Right atrium auricular region (tissue), 2 donors: ENCODE measurements at regions not wholly inside any gene's neighbourhood (a gene's known extent, or its start where the extent isn't known, plus 50 kb on each side); places are given as distances from the start of the nearest gene placed in this dataset.

Experiments
- DNase-seq: peaks from one replicate; pipeline ENCODE4 v3.0.0-alpha.2; 2019; ENCODE audit warnings: low spot score
- H3K27ac ChIP-seq, 2 donors: fragments of 200-600 bp; sonication (generic); 1 replicate in 1 of 2; 2 replicates in 1 of 2; pipeline ENCODE4 v1.5.1; 2016 to 2019
- H3K27me3 ChIP-seq, 2 donors: fragments of 200-600 bp; sonication (generic); one replicate each; pipeline versions ENCODE4 v1.5.1 to v1.6.0; 2017 to 2019
- H3K36me3 ChIP-seq: fragments of 200-600 bp; sonication (generic); one replicate; pipeline ENCODE4 v1.5.1; 2016
- H3K4me1 ChIP-seq, 2 donors: fragments of 200-600 bp; sonication (generic); one replicate each; pipeline versions ENCODE4 v1.5.1 to v1.6.0; 2017 to 2019
- H3K4me3 ChIP-seq, 2 donors: fragments of 200-600 bp; sonication (generic); 1 replicate in 1 of 2; 2 replicates in 1 of 2; pipeline ENCODE4 v1.5.1; 2017 to 2019; ENCODE audit warnings: mild to moderate bottlenecking in 1 of 2, moderate library complexity in 1 of 2
- H3K9me3 ChIP-seq, 2 donors: fragments of 200-600 bp; sonication (generic); one replicate each; pipeline ENCODE4 v1.5.1; 2019
- CTCF ChIP-seq, 2 donors: fragments of 200-600 bp; sonication (generic); IDR thresholded peaks; one replicate each; pipeline ENCODE4 v1.5.1; 2019; ENCODE audit warnings: antibody characterized with exemption in 2 of 2

GRCh38 chr16:82364690-82365089 lies 194.7 kb upstream of the MPHOSPH6 start:
- H3K4me1 ChIP-seq, result peaks cover 0 to 3% of the 10 kb centered on the region in 2 donors

GRCh38 chr16:82363026-82363816 lies 193.2 kb upstream of the MPHOSPH6 start:
- TF ChIP-seq CTCF (IDR thresholded peaks at IDR 0.05), result no peak
- H3K27ac ChIP-seq, result no peak overlapping the region
- H3K36me3 ChIP-seq, result no peaks in the 10 kb centered on the region
- DNase-seq, result no peak
- H3K27me3 ChIP-seq, result no peaks in the 10 kb centered on the region
- H3K4me3 ChIP-seq, result no peak overlapping the region
- H3K9me3 ChIP-seq, result no peaks in the 10 kb centered on the region
- peaks cover 0 to 3% of the 10 kb centered on the region in 2 donors for H3K4me1 ChIP-seq

More at GRCh38 chr16:82364690-82365089, 194.7 kb upstream of the MPHOSPH6 start:
- Histone ChIP-seq H3K27me3 (no peaks in the 10 kb centered on the region), H3K4me3 (no peak overlapping the region), H3K36me3 (no peaks in the 10 kb centered on the region), H3K27ac (no peak overlapping the region), H3K9me3 (no peaks in the 10 kb centered on the region)
- no peak for DNase-seq
- no peak for TF ChIP-seq CTCF (IDR thresholded peaks at IDR 0.05)

- peaks cover 0 to 3% of the 10 kb centered on the region in 2 donors for H3K4me1 ChIP-seq
- H3K27ac ChIP-seq, result no peak overlapping the region
- no peak for DNase-seq
- no peaks in the 10 kb centered on the region for H3K9me3 ChIP-seq
- TF ChIP-seq CTCF (IDR thresholded peaks at IDR 0.05), result no peak
- H3K27me3 ChIP-seq, result no peaks in the 10 kb centered on the region
- H3K36me3 ChIP-seq, result no peaks in the 10 kb centered on the region
- no peak overlapping the region for H3K4me3 ChIP-seq
Measured at GRCh38 chr16:82361885-82362284, 191.9 kb upstream of the MPHOSPH6 start.

- Histone ChIP-seq H3K4me3 (no peak overlapping the region), H3K9me3 (no peaks in the 10 kb centered on the region), H3K27ac (no peak overlapping the region), H3K27me3 (no peaks in the 10 kb centered on the region), H3K36me3 (no peaks in the 10 kb centered on the region), H3K4me1 (peaks cover 0 to 3% of the 10 kb centered on the region in 2 donors)
- TF ChIP-seq CTCF (IDR thresholded peaks at IDR 0.05), result no peak
- DNase-seq, result no peak
Measured at GRCh38 chr16:82360024-82360783, 190.2 kb upstream of the MPHOSPH6 start.

- no peak for TF ChIP-seq CTCF (IDR thresholded peaks at IDR 0.05)
- no peak for DNase-seq
- H3K27me3 ChIP-seq, result no peaks in the 10 kb centered on the region
Measured at GRCh38 chr16:82358606-82359221, 188.7 kb upstream of the MPHOSPH6 start.

More at GRCh38 chr16:82358606-82359221, 188.7 kb upstream of the MPHOSPH6 start:
- Histone ChIP-seq H3K27ac (no peak overlapping the region), H3K36me3 (no peaks in the 10 kb centered on the region), H3K4me3 (no peak overlapping the region), H3K4me1 (peaks cover 0 to 3% of the 10 kb centered on the region in 2 donors), H3K9me3 (no peaks in the 10 kb centered on the region)
